Nephron progenitor cell (in vitro differentiated cells): ENCODE measurements at regions not wholly inside any gene's neighbourhood (a gene's known extent, or its start where the extent isn't known, plus 50 kb on each side); places are given as distances from the start of the nearest gene placed in this dataset.

Experiments
- DNase-seq: peaks from one replicate; pipeline ENCODE4 v3.0.0; 2021
- H3K27ac Mint-ChIP-seq: 2 replicates; pipeline ENCODE4 v1.8.0; 2021; ENCODE audit warnings: mild to moderate bottlenecking, moderate library complexity, mixed read lengths
- H3K27me3 Mint-ChIP-seq: 2 replicates; pipeline ENCODE4 v1.8.0; 2021; ENCODE audit warnings: mild to moderate bottlenecking, low read depth, mixed read lengths; ENCODE audit not compliant: poor library complexity
- H3K36me3 Mint-ChIP-seq: 2 replicates; pipeline ENCODE4 v1.8.0; 2021; ENCODE audit warnings: low read depth, mixed read lengths
- H3K4me1 Mint-ChIP-seq: 2 replicates; pipeline ENCODE4 v1.8.0; 2021; ENCODE audit warnings: mixed read lengths
- H3K4me3 Mint-ChIP-seq: 2 replicates; pipeline ENCODE4 v1.8.0; 2021; ENCODE audit warnings: mild to moderate bottlenecking, moderate library complexity, mixed read lengths
- H3K9me3 Mint-ChIP-seq: 2 replicates; pipeline ENCODE4 v1.8.0; 2021; ENCODE audit warnings: mild to moderate bottlenecking, moderate library complexity, mixed read lengths
- CTCF ChIP-seq: fragments of 200-600 bp; sonication (generic); IDR thresholded peaks from 2 replicates; pipeline ENCODE4 v1.5.0; 2021; ENCODE audit warnings: antibody characterized with exemption

GRCh38 chr2:220506466-220506865 lies 879.0 kb downstream of the SLC4A3 start:
- no peak overlapping the region for H3K27ac Mint-ChIP-seq
- no peak for DNase-seq
- H3K27me3 Mint-ChIP-seq: peaks cover 4% of the 10 kb centered on the region
- H3K4me3 Mint-ChIP-seq: no peak overlapping the region
- no peak for TF ChIP-seq CTCF
- peaks cover 8% of the 10 kb centered on the region for H3K9me3 Mint-ChIP-seq
- no peaks in the 10 kb centered on the region for H3K36me3 Mint-ChIP-seq
- peaks cover 40% of the 10 kb centered on the region for H3K4me1 Mint-ChIP-seq

- H3K27ac Mint-ChIP-seq: no peak overlapping the region
- no peak for TF ChIP-seq CTCF
- H3K4me1 Mint-ChIP-seq: peaks cover 40% of the 10 kb centered on the region
- no peaks in the 10 kb centered on the region for H3K9me3 Mint-ChIP-seq
- H3K27me3 Mint-ChIP-seq: peaks cover 4% of the 10 kb centered on the region
- DNase-seq: no peak
- no peaks in the 10 kb centered on the region for H3K36me3 Mint-ChIP-seq
- H3K4me3 Mint-ChIP-seq: no peak overlapping the region
Observed at GRCh38 chr2:220509096-220509757, 881.8 kb downstream of the SLC4A3 start.

DNA sequence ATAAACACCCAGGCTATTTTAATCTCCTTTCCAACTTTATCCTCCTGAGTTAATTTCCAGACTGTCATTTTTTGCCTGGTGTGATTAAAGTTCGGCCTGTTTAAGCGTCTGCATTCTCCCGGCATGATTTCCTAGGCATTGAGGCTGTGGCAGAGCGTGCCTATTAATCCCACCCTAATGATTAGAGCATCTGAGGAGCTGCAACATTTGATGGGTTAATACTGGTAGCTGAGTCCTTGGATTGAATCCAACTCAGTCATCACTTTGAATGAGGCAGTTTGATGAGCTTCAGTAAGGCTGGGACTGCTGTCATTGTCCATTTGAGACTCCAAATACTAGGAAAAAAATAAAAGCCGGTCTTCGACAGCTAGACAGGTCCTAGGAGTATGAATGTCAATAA lies 882.5 kb downstream of the SLC4A3 start:
- Mint-ChIP-seq H3K4me3 (no peak overlapping the region), H3K27me3 (peaks cover 4% of the 10 kb centered on the region), H3K9me3 (no peaks in the 10 kb centered on the region), H3K36me3 (no peaks in the 10 kb centered on the region), H3K4me1 (peaks cover 36% of the 10 kb centered on the region), H3K27ac (no peak overlapping the region)
- DNase-seq: no peak
- no peak for TF ChIP-seq CTCF

- Mint-ChIP-seq H3K27me3 (peaks cover 4% of the 10 kb centered on the region), H3K27ac (no peak overlapping the region)
Observed at GRCh38 chr2:220510668-220511067, 883.2 kb downstream of the SLC4A3 start.

GRCh38 chr2:220512419-220512818 lies 885.0 kb downstream of the SLC4A3 start:
- peaks cover 16% of the 10 kb centered on the region for H3K4me1 Mint-ChIP-seq
- no peak for TF ChIP-seq CTCF
- H3K27me3 Mint-ChIP-seq: peaks cover 4% of the 10 kb centered on the region
- H3K9me3 Mint-ChIP-seq: no peaks in the 10 kb centered on the region
- H3K36me3 Mint-ChIP-seq: no peaks in the 10 kb centered on the region
- no peak for DNase-seq
- H3K27ac Mint-ChIP-seq: no peak overlapping the region
- H3K4me3 Mint-ChIP-seq: no peak overlapping the region

More at GRCh38 chr2:220510668-220511067, 883.2 kb downstream of the SLC4A3 start:
- H3K4me3 Mint-ChIP-seq: no peak overlapping the region
- no peaks in the 10 kb centered on the region for H3K36me3 Mint-ChIP-seq
- peaks cover 30% of the 10 kb centered on the region for H3K4me1 Mint-ChIP-seq
- DNase-seq: no peak
- TF ChIP-seq CTCF: no peak
- H3K9me3 Mint-ChIP-seq: no peaks in the 10 kb centered on the region
